ENCODE measurements at regions not wholly inside any gene's neighbourhood (a gene's known extent, or its start where the extent isn't known, plus 50 kb on each side); places are given as distances from the start of the nearest gene placed in this dataset.

- Histone ChIP-seq H2BK5ac (ENCODE audit: low read depth, low read length, poor library complexity, severe bottlenecking) (no peak overlapping the region), H3K27ac (ENCODE audit: insufficient read depth, low read length) (no peak overlapping the region), H3K79me1 (ENCODE audit: low read depth in 1 of 2, low read length in 2 of 2) (no peaks in the 10 kb centered on the region), H2AK5ac (ENCODE audit: low read depth, low read length) (no peak overlapping the region), H3K23ac (ENCODE audit: low read depth, low read length) (no peak overlapping the region), H4K5ac (ENCODE audit: low read depth, low read length) (no peak overlapping the region), H2BK20ac (ENCODE audit: low read depth, low read length) (no peak overlapping the region), H3K9me3 (ENCODE audit: control insufficient read depth, insufficient read depth, low read length) (peaks cover 15% of the 10 kb centered on the region), H2BK120ac (ENCODE audit: low read depth, low read length) (no peak overlapping the region), H2BK15ac (ENCODE audit: low read depth, low read length) (no peak overlapping the region), H4K20me1 (ENCODE audit: insufficient read depth, low read length) (no peaks in the 10 kb centered on the region), H3K27me3 (ENCODE audit: control insufficient read depth, insufficient read depth, low read length) (no peaks in the 10 kb centered on the region), H2AFZ (replicated peaks; ENCODE audit: low read length, poor library complexity) (no peak overlapping the region), H3K56ac (ENCODE audit: extremely low read depth, insufficient read depth, low read length) (no peak overlapping the region), H3K4me1 (ENCODE audit: control insufficient read depth, insufficient read depth, low read length) (no peaks in the 10 kb centered on the region), H3K4me2 (ENCODE audit: low read depth, low read length) (no peak overlapping the region), H3K36me3 (ENCODE audit: control insufficient read depth, insufficient read depth, low read length) (no peaks in the 10 kb centered on the region), H3K4ac (ENCODE audit: low read depth, low read length) (no peak overlapping the region), H2AK9ac (replicated peaks; ENCODE audit: low read depth, low read length, poor library complexity) (no peak overlapping the region), H4K91ac (ENCODE audit: insufficient read depth, low read depth, low read length) (no peak overlapping the region), H3K18ac (ENCODE audit: low read depth, low read length) (no peak overlapping the region), H3K9me1 (ENCODE audit: insufficient read depth, low read length) (no peaks in the 10 kb centered on the region), H3K14ac (replicated peaks; ENCODE audit: low read depth, low read length) (no peak overlapping the region), H4K8ac (ENCODE audit: low read depth in 2 of 2, low read length in 2 of 2) (no peak overlapping the region), H3K9ac (ENCODE audit: low read depth, low read length) (no peak overlapping the region), H3K4me3 (ENCODE audit: insufficient read depth, low read depth, low read length) (no peak overlapping the region)
- CTCF ChIA-PET, result no interaction called here
- in situ Hi-C loops (cut with MboI; ENCODE audit: low sequenced_read_pairs), result no loop called here
- WGBS, 2 experiments (ENCODE audit: extremely low coverage in 2 of 2, insufficient read length in 1 of 2), result 88% methylated on average over 7 of the region's 17 CpGs; no CpG with 5 or more reads in 1 of the 2 experiments
- POLR2A ChIA-PET (ENCODE audit: unreplicated experiment), result no interaction called here
- intact Hi-C loops (cut with micrococcal nuclease), result no loop called here
- ATAC-seq (ENCODE audit: low read depth), result no peak
- no TSS peak for BruUV-seq (replicated peaks)
- TF ChIP-seq FOS (IDR thresholded peaks at IDR 0.05; ENCODE audit: low read depth, low read length) (no peak), CEBPB (IDR thresholded peaks at IDR 0.05; ENCODE audit: low read depth, low read length) (no peak), MXI1 (IDR thresholded peaks at IDR 0.05; ENCODE audit: borderline replicate concordance, low read depth, low read length) (no peak), RAD21 (IDR thresholded peaks at IDR 0.05; ENCODE audit: low read length) (no peak), POLR2A (IDR thresholded peaks at IDR 0.05; ENCODE audit: low read depth, low read length) (no peak), CHD1 (IDR thresholded peaks at IDR 0.05; ENCODE audit: low read depth, low read length) (no peak), CTCF (conservative IDR thresholded peaks at IDR 0.05; ENCODE audit: low read depth, low read length) (no peak), RFX5 (IDR thresholded peaks at IDR 0.05; ENCODE audit: low read depth, low read length) (no peak), RCOR1 (IDR thresholded peaks at IDR 0.05; ENCODE audit: insufficient replicate concordance, low read length) (no peak), BHLHE40 (IDR thresholded peaks at IDR 0.05; ENCODE audit: low read depth, low read length) (no peak), MAFK (IDR thresholded peaks at IDR 0.05; ENCODE audit: low read depth, low read length) (no peak), NFE2L2 (IDR thresholded peaks at IDR 0.05; ENCODE audit: low read depth, low read length) (no peak), SMC3 (IDR thresholded peaks at IDR 0.05; ENCODE audit: low read depth, low read length) (no peak), ELK1 (IDR thresholded peaks at IDR 0.05; ENCODE audit: borderline replicate concordance, low read depth, low read length) (no peak)
- dilution Hi-C loops (cut with HindIII; ENCODE audit: low sequenced_read_pairs, unreplicated experiment), result no loop called here
- DNase-seq, result no peak
Measured at GRCh38 chr7:52668435-52668834, 367.0 kb upstream of the POM121L12 start.
